ENCODE measurements at regions not wholly inside any gene's neighbourhood (a gene's known extent, or its start where the extent isn't known, plus 50 kb on each side); places are given as distances from the start of the nearest gene placed in this dataset.

- H4K20me1 ChIP-seq (ENCODE audit: insufficient read depth, low read length, poor library complexity, severe bottlenecking): no peaks in the 10 kb centered on the region
- no peaks in the 10 kb centered on the region for H3K36me3 ChIP-seq (ENCODE audit: insufficient read depth, low read length)
- no peak overlapping the region for H3K4me3 ChIP-seq (ENCODE audit: low read length, poor library complexity, severe bottlenecking)
- H3K27me3 ChIP-seq (ENCODE audit: insufficient read depth, low read length, poor library complexity, severe bottlenecking): no peaks in the 10 kb centered on the region
- no peak overlapping the region for H3K9ac ChIP-seq (ENCODE audit: low read depth, low read length, poor library complexity, severe bottlenecking)
- H3K4me2 ChIP-seq (ENCODE audit: low read depth, low read length, poor library complexity, severe bottlenecking): no peak overlapping the region
- H2AFZ ChIP-seq (ENCODE audit: low read length): no peak overlapping the region
- TF ChIP-seq EZH2phosphoT487 (IDR thresholded peaks at IDR 0.05; ENCODE audit: borderline replicate concordance) (no peak), CTCF (conservative IDR thresholded peaks at IDR 0.05; ENCODE audit: low read length) (no peak)
- no peaks in the 10 kb centered on the region for H3K9me2 ChIP-seq (replicated peaks; ENCODE audit: low read depth, low read length)
- no peaks in the 10 kb centered on the region for H3K9me3 ChIP-seq (ENCODE audit: insufficient read depth, low read depth, low read length)
- no peaks in the 10 kb centered on the region for H3F3A ChIP-seq (ENCODE audit: low read depth)
- H3K4me1 ChIP-seq (ENCODE audit: insufficient read depth, low read length, poor library complexity, severe bottlenecking): no peaks in the 10 kb centered on the region
- no peaks in the 10 kb centered on the region for H3K79me2 ChIP-seq (ENCODE audit: insufficient read depth, low read length)
These were observed 133.2 kb upstream of the TOPAZ1 start for GRCh38 chr3:44108481-44108880.

- H3K9ac ChIP-seq (ENCODE audit: low read depth, low read length, poor library complexity, severe bottlenecking): no peak overlapping the region
- no peaks in the 10 kb centered on the region for H4K20me1 ChIP-seq (ENCODE audit: insufficient read depth, low read length, poor library complexity, severe bottlenecking)
- no peak overlapping the region for H3K4me2 ChIP-seq (ENCODE audit: low read depth, low read length, poor library complexity, severe bottlenecking)
- no peaks in the 10 kb centered on the region for H3K79me2 ChIP-seq (ENCODE audit: insufficient read depth, low read length)
- H3K36me3 ChIP-seq (ENCODE audit: insufficient read depth, low read length): no peaks in the 10 kb centered on the region
- no peak overlapping the region for H3K4me3 ChIP-seq (ENCODE audit: low read length, poor library complexity, severe bottlenecking)
- no peak overlapping the region for H2AFZ ChIP-seq (ENCODE audit: low read length)
- no peaks in the 10 kb centered on the region for H3K9me3 ChIP-seq (ENCODE audit: insufficient read depth, low read depth, low read length)
- TF ChIP-seq CTCF (conservative IDR thresholded peaks at IDR 0.05; ENCODE audit: low read length): no peak
- TF ChIP-seq EZH2phosphoT487 (IDR thresholded peaks at IDR 0.05; ENCODE audit: borderline replicate concordance): no peak
- H3K9me2 ChIP-seq (replicated peaks; ENCODE audit: low read depth, low read length): no peaks in the 10 kb centered on the region
- H3K27me3 ChIP-seq (ENCODE audit: insufficient read depth, low read length, poor library complexity, severe bottlenecking): no peaks in the 10 kb centered on the region
- H3F3A ChIP-seq (ENCODE audit: low read depth): no peaks in the 10 kb centered on the region
- no peaks in the 10 kb centered on the region for H3K4me1 ChIP-seq (ENCODE audit: insufficient read depth, low read length, poor library complexity, severe bottlenecking)
These were observed 131.8 kb upstream of the TOPAZ1 start for GRCh38 chr3:44109771-44110361.

GRCh38 chr3:44110648-44111047, 131.0 kb upstream of the TOPAZ1 start:
- Histone ChIP-seq H4K20me1 (ENCODE audit: insufficient read depth, low read length, poor library complexity, severe bottlenecking) (no peaks in the 10 kb centered on the region), H2AFZ (ENCODE audit: low read length) (no peak overlapping the region), H3K9me2 (replicated peaks; ENCODE audit: low read depth, low read length) (no peaks in the 10 kb centered on the region), H3K9ac (ENCODE audit: low read depth, low read length, poor library complexity, severe bottlenecking) (no peak overlapping the region), H3K79me2 (ENCODE audit: insufficient read depth, low read length) (no peaks in the 10 kb centered on the region), H3K4me2 (ENCODE audit: low read depth, low read length, poor library complexity, severe bottlenecking) (no peak overlapping the region), H3K4me1 (ENCODE audit: insufficient read depth, low read length, poor library complexity, severe bottlenecking) (no peaks in the 10 kb centered on the region), H3K4me3 (ENCODE audit: low read length, poor library complexity, severe bottlenecking) (no peak overlapping the region), H3K36me3 (ENCODE audit: insufficient read depth, low read length) (no peaks in the 10 kb centered on the region), H3K9me3 (ENCODE audit: insufficient read depth, low read depth, low read length) (no peaks in the 10 kb centered on the region), H3F3A (ENCODE audit: low read depth) (no peaks in the 10 kb centered on the region), H3K27me3 (ENCODE audit: insufficient read depth, low read length, poor library complexity, severe bottlenecking) (no peaks in the 10 kb centered on the region)
- TF ChIP-seq EZH2phosphoT487 (IDR thresholded peaks at IDR 0.05; ENCODE audit: borderline replicate concordance): no peak
- no peak for TF ChIP-seq CTCF (conservative IDR thresholded peaks at IDR 0.05; ENCODE audit: low read length)

All from Loucy (cell line).